ENCODE measurements at regions not wholly inside any gene's neighbourhood (a gene's known extent, or its start where the extent isn't known, plus 50 kb on each side); places are given as distances from the start of the nearest gene placed in this dataset.

DNA sequence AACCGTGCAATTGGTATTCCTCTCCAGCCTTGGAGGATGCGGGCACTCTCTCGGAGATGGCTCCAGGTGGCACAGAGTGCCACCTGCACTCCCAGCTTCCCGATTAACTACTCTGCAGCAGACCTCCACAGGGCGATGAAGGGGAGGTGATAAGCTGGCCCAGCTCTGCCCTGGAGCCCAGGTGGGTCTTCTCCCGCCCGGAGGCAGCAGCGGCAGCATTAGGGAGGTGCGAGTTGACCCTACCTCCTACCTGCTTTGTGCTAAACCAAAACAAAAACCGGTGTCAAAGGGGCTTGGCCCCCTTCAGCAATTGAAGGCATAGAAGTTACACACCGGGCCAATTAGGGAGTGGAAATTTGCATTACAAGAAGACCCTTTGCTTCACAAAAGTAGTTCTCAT, 137.4 kb upstream of the MAMLD1 start (continued):
- TF ChIP-seq NRF1 (conservative IDR thresholded peaks at IDR 0.05; ENCODE audit: low read depth, low read length) (no peak), ATF7 (IDR thresholded peaks at IDR 0.05; ENCODE audit: low read depth) (no peak)
- TF ChIP-seq, protein P1, sequence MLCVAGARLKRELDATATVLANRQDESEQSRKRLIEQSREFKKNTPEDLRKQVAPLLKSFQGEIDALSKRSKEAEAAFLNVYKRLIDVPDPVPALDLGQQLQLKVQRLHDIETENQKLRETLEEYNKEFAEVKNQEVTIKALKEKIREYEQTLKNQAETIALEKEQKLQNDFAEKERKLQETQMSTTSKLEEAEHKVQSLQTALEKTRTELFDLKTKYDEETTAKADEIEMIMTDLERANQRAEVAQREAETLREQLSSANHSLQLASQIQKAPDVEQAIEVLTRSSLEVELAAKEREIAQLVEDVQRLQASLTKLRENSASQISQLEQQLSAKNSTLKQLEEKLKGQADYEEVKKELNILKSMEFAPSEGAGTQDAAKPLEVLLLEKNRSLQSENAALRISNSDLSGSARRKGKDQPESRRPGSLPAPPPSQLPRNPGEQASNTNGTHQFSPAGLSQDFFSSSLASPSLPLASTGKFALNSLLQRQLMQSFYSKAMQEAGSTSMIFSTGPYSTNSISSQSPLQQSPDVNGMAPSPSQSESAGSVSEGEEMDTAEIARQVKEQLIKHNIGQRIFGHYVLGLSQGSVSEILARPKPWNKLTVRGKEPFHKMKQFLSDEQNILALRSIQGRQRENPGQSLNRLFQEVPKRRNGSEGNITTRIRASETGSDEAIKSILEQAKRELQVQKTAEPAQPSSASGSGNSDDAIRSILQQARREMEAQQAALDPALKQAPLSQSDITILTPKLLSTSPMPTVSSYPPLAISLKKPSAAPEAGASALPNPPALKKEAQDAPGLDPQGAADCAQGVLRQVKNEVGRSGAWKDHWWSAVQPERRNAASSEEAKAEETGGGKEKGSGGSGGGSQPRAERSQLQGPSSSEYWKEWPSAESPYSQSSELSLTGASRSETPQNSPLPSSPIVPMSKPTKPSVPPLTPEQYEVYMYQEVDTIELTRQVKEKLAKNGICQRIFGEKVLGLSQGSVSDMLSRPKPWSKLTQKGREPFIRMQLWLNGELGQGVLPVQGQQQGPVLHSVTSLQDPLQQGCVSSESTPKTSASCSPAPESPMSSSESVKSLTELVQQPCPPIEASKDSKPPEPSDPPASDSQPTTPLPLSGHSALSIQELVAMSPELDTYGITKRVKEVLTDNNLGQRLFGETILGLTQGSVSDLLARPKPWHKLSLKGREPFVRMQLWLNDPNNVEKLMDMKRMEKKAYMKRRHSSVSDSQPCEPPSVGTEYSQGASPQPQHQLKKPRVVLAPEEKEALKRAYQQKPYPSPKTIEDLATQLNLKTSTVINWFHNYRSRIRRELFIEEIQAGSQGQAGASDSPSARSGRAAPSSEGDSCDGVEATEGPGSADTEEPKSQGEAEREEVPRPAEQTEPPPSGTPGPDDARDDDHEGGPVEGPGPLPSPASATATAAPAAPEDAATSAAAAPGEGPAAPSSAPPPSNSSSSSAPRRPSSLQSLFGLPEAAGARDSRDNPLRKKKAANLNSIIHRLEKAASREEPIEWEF (IDR thresholded peaks at IDR 0.05; ENCODE audit: insufficient replicate concordance, low read depth, low read length): no peak

DNA sequence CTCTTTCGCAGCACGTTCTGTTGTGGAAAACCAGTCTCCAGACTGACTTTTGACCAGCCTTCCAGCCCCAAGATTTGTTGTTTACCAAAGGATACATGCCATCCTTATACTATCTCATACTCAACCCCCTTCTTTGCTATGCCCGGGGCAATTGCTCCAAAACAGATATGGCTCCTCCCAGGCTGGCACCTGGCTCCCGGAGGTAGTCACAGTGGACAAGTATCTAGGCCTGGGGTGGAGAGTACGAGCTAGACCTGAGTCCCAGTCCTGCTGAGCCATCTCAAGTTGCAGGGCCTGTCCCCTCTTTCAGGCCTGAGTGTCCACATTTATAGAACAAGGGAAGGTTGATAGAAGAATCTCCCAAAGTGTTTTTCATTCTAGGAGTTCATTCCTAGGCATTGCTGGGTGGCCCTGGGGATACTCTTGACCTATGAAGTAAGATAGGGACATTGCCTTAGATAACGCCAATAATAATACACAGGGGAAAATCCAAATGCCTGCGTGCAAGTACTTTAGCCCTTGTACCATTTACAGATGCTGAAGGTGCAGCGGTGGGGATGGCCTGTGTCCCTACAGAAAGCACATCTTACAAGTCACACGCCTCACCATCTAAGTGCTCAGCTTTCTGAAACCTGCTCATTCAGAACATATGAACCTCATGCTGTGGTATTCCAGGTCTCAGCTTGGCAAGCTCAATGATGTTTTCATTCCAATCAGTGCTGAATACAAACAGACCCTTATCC, 136.7 kb upstream of the MAMLD1 start:
- no peak for ATAC-seq
- Histone ChIP-seq H3K9me3 (replicated peaks; ENCODE audit: control insufficient read depth, insufficient read depth, low read length) (no peaks in the 10 kb centered on the region), H3K4me2 (ENCODE audit: control insufficient read depth, insufficient read depth) (no peak overlapping the region), H2AFZ (ENCODE audit: control insufficient read depth, low read depth, low read length) (no peak overlapping the region), H3K27ac (ENCODE audit: control insufficient read depth, insufficient read depth) (no peak overlapping the region), H3K79me2 (ENCODE audit: control insufficient read depth, insufficient read depth, low read length) (no peaks in the 10 kb centered on the region), H3K4me3 (no peak overlapping the region), H4K20me1 (ENCODE audit: control insufficient read depth, insufficient read depth) (no peaks in the 10 kb centered on the region), H3K36me3 (ENCODE audit: control insufficient read depth in 2 of 2, insufficient read depth in 2 of 2, low read length in 1 of 2) (no peaks in the 10 kb centered on the region), H3K4me1 (ENCODE audit: control insufficient read depth, insufficient read depth, low read length) (no peaks in the 10 kb centered on the region), H3K9ac (ENCODE audit: control insufficient read depth, insufficient read depth, low read length) (no peak overlapping the region), H3K27me3 (replicated peaks in 1 of 2; ENCODE audit: control insufficient read depth in 2 of 2, insufficient read depth in 2 of 2, low read length in 1 of 2) (no peaks in the 10 kb centered on the region)
- BruUV-seq (replicated peaks): no TSS peak
- in situ Hi-C loops (cut with MboI) (no loop called here), intact Hi-C loops (cut with micrococcal nuclease; ENCODE audit: unreplicated experiment) (no loop called here)
- ChIA-PET POLR2A (no interaction called here), SMC1A (ENCODE audit: uncharacterized antibody, unreplicated experiment) (no interaction called here), CTCF (no interaction called here), RAD21 (ENCODE audit: unreplicated experiment) (no interaction called here)
- WGBS (ENCODE audit: insufficient coverage, insufficient replicate concordance, low lambda C conversion rate, missing lambda C conversion rate): 14% methylated on average over 9 of the region's 9 CpGs
- DNase-seq (ENCODE audit: low read depth, low spot score): no peak
- no peak for FAIRE-seq
- TF ChIP-seq, protein P2, sequence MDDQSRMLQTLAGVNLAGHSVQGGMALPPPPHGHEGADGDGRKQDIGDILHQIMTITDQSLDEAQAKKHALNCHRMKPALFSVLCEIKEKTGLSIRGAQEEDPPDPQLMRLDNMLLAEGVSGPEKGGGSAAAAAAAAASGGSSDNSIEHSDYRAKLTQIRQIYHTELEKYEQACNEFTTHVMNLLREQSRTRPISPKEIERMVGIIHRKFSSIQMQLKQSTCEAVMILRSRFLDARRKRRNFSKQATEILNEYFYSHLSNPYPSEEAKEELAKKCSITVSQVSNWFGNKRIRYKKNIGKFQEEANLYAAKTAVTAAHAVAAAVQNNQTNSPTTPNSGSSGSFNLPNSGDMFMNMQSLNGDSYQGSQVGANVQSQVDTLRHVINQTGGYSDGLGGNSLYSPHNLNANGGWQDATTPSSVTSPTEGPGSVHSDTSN (IDR thresholded peaks at IDR 0.05; ENCODE audit: insufficient replicate concordance, low read depth, low read length): no peak
- no peak for TF ChIP-seq CHD1 (IDR thresholded peaks at IDR 0.05; ENCODE audit: low read depth, low read length)
- TF ChIP-seq, protein P3, sequence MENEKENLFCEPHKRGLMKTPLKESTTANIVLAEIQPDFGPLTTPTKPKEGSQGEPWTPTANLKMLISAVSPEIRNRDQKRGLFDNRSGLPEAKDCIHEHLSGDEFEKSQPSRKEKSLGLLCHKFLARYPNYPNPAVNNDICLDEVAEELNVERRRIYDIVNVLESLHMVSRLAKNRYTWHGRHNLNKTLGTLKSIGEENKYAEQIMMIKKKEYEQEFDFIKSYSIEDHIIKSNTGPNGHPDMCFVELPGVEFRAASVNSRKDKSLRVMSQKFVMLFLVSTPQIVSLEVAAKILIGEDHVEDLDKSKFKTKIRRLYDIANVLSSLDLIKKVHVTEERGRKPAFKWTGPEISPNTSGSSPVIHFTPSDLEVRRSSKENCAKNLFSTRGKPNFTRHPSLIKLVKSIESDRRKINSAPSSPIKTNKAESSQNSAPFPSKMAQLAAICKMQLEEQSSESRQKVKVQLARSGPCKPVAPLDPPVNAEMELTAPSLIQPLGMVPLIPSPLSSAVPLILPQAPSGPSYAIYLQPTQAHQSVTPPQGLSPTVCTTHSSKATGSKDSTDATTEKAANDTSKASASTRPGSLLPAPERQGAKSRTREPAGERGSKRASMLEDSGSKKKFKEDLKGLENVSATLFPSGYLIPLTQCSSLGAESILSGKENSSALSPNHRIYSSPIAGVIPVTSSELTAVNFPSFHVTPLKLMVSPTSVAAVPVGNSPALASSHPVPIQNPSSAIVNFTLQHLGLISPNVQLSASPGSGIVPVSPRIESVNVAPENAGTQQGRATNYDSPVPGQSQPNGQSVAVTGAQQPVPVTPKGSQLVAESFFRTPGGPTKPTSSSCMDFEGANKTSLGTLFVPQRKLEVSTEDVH (IDR thresholded peaks at IDR 0.05; ENCODE audit: low read depth, partially characterized antibody): no peak
- TF ChIP-seq POLR2AphosphoS5 (IDR thresholded peaks at IDR 0.05; ENCODE audit: low read length): no peak
- TF ChIP-seq, protein P4, sequence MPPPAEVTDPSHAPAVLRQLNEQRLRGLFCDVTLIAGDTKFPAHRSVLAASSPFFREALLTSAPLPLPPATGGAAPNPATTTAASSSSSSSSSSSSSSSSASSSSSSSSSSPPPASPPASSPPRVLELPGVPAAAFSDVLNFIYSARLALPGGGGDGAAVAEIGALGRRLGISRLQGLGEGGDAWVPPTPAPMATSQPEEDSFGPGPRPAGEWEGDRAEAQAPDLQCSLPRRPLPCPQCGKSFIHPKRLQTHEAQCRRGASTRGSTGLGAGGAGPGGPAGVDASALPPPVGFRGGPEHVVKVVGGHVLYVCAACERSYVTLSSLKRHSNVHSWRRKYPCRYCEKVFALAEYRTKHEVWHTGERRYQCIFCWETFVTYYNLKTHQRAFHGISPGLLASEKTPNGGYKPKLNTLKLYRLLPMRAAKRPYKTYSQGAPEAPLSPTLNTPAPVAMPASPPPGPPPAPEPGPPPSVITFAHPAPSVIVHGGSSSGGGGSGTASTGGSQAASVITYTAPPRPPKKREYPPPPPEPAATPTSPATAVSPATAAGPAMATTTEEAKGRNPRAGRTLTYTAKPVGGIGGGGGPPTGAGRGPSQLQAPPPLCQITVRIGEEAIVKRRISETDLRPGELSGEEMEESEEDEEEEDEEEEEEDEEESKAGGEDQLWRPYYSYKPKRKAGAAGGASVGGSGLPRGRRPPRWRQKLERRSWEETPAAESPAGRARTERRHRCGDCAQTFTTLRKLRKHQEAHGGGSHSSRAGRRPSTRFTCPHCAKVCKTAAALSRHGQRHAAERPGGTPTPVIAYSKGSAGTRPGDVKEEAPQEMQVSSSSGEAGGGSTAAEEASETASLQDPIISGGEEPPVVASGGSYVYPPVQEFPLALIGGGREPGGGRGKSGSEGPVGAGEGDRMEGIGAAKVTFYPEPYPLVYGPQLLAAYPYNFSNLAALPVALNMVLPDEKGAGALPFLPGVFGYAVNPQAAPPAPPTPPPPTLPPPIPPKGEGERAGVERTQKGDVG (CRISPR knock-in tag; IDR thresholded peaks at IDR 0.05): no peak
- TF ChIP-seq MXI1 (IDR thresholded peaks at IDR 0.05; ENCODE audit: low read depth, low read length): no peak
